Effector CD4-positive, alpha-beta T cell (primary cell): ENCODE measurements at regions not wholly inside any gene's neighbourhood (a gene's known extent, or its start where the extent isn't known, plus 50 kb on each side); places are given as distances from the start of the nearest gene placed in this dataset.

ENCODE experiments used
- DNase-seq: peaks from one replicate; pipeline ENCODE4 v3.0.0-alpha.2; 2020

DNA sequence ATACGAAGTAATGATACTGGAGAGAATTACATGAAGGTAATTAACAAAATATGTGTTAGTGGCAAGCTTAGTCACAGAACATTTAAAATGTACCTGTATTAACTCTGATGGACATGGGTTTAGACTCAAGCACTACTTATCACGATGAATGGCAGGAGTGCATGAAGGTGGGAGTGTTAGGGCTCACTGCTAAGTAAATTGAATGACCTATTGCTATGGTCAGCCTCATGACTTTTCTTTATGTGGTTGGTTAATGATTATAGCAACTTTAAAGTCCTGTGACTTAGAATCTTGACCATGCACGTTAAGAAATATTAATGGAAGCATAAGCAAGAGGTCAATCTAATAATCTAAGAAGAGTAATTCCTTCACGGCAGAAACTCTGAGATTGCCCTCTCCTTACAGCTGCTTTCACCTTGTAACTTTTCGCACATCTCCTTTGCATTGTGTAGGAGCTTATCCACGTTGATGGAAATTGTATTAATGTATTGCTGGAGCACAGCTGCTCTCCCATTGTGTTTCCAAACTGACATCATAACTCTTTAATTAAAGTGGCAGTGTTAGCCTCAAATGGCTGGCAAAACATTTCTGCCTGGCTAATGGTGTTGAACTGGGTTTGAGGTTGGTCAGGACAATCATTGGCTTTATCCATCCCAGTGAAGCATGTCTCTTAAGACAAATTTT is 114.5 kb downstream of the RXFP2 start:
- DNase-seq = no peak

GRCh38 chr13:31859571-31859970 is 120.2 kb downstream of the RXFP2 start:
- no peak for DNase-seq

DNA sequence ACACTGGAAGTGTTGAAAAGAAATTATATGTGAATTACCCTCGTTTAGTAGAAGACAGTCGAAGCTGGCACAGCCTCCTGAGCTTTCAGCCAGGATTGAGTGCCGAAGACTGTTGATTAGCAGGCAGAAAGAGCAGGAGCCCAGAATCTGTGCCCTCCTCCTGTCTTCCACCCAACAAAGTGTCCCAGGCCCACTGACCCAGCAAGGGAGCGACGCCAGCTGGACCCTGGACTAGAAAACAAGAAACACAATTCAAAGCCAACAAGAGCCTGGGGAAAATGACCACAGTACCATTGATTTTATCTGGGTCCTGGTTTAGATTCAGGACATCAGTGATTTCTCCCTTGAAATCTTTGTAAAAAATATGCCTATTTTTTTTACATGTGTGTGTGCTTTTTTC is 120.7 kb downstream of the RXFP2 start:
- DNase-seq = no peak

DNA sequence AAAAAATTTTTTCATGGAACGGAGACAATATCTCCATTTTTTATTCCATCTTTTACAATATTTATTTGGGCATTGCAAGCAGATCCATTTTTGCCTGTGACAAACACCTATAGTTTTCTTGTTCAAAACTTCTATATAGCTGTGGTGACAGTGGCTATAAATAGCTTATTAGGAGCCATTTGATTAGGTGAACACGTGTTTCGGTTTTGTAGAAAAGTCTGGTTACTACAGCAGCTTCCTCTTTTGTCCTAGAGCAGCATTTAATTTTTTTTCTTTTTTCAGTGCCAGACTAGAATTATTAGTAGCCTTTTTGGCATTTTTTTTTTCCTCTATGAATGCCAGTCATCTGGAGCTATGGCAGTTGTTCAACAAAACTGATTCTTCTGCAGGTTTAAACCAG is 123.5 kb downstream of the RXFP2 start:
- DNase-seq = no peak

DNA sequence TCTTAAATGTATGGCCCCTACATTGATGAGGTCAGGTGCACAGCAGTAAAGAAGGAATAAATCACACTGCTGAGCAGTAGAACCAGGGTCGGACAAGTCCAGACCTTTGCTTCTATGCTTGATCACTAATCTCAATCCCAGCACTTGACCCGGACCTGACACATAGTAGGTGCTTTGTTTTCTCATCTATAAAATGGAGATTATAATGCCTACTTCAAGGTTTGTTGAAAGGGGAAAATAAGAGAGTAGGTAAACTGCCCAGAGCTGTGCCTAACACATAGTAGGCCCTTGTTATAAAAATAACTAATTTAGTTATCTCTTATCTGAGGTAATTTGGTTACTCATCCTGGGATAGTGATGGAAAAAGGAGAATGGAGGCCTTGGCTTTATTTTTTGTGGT is 125.0 kb downstream of the RXFP2 start:
- no peak for DNase-seq

DNA sequence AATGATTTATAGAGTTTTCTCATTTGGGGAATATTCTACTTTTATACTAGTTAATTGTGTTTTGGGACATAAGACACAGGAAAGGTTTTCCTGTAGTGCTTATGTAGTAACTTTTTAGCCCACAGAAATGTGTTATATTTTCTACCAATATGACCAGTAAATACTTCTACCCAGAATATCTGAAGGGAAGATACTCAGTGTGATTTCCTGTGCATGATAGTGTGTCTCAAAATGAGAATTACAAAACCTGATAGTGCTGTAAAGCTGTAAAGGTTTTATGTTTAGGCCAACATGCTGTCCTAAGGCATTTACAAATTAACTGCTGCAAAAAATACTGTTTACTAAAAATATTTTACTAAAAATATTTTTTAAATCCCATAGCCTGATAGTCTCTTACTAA is 126.8 kb downstream of the RXFP2 start:
- no peak for DNase-seq

- no peak for DNase-seq
Measured at GRCh38 chr13:31867709-31868108, 128.4 kb downstream of the RXFP2 start.

DNA sequence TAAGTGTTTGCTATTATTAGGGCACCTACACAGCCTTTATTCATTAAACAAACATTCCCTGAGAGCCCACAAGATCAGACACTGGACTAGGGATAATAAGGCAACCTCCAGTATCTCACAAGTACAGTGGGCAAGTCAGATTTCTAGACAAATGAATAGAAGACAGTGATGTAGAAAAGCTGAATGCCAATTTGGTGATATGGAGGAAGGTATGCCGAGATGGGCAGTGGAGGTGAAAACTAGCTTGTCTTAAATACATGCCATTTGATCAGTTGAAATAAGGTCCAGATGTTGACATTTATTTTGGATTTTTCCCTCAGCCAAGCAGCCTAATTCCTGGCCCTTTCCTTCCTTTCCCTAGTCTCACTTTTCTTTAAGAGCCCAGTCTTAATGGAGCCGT is 130.3 kb downstream of the RXFP2 start:
- no peak for DNase-seq

- DNase-seq = no peak
Measured at GRCh38 chr13:31870511-31870910, 131.2 kb downstream of the RXFP2 start.

- no peak for DNase-seq
Measured at GRCh38 chr13:31873145-31873544, 133.8 kb downstream of the RXFP2 start.

GRCh38 chr13:31875134-31875533 is 135.8 kb downstream of the RXFP2 start:
- no peak for DNase-seq

DNA sequence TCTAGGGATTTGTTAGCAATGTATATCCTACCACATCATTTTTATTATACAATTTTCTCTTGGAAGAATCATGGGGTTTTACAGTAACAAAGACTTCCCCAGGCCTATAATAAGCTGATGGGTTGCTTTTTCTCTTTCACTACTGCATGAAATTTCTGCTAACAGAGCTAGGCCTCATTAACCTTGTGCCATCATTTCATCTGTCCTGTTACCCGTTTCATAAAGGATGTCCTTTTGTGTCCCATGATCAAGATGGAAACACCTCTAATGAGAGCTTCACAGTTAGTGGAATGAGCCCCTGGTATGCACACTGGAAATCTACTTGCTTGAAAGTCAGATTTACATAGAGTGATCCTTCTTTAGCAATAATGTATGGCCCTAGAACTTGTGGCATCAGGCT is 138.7 kb downstream of the RXFP2 start:
- no peak for DNase-seq

GRCh38 chr13:31878495-31878894 is 139.2 kb downstream of the RXFP2 start:
- DNase-seq = no peak

DNA sequence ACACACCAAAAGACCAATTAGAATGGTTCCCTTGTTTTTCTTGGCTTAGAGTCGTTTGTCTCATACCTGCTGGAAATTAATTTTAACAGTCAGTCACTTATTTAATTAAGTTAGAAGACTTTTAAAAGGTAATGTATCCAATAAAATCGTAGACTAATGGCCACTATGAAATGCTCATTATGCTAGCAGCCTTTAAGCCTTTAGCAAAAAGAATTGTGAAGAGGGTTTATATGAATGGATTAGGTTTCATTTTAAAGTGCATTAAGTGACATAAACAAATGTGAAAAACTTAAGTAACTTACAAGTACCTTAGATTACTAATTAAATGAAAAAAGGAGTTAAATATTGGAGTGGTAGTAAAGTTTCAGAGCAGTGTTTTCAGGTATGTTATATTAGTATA is 139.6 kb downstream of the RXFP2 start:
- no peak for DNase-seq

DNA sequence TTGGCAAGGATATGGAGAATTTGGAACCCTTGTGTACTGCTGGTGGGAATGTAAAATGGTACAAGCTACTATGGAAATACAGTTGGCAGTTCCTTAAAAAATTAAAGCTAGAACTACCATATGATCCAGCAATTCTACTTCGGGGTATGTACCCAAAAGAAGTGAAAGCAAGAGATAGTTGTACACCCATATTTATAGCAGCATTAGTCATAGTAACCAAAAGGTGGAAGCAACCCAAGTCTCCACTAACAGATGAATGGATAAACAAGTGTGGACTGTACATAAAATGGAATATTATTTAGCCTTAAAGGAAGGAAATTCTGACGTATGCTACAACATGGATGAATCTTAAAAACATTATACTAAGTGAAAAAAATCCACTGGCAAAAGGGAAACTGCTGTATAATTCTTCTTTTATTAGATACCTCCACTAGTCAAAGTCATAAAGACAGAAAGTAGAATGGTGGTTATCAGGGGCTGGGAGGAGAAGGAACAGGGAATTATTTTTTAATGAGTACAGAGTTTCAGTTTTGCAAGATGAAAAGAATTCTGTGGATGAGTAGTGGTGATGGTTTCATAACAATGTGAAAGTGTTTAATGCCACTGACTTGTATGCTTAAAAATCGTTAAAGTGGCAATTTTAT is 141.6 kb downstream of the RXFP2 start:
- DNase-seq = no peak

DNA sequence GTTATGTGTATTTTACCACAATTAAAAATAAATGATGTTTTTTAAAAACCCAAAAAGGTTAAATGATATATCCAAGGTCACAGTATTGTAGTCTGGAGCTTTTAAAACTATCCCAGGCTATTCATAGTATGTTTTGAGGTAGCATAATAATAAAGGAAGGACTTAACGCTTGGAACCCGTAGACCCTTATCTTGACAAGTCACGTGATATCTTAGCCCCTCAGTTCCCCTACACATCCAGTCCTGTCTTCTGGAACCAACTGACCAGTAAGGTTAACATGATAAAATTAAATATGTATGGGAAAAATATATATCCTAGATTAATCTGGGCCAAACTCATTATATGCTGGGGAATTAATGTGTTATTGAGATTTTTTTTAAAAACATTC is 142.2 kb downstream of the RXFP2 start:
- DNase-seq = no peak

- DNase-seq = no peak
Measured at GRCh38 chr13:31882794-31883193, 143.5 kb downstream of the RXFP2 start.

DNA sequence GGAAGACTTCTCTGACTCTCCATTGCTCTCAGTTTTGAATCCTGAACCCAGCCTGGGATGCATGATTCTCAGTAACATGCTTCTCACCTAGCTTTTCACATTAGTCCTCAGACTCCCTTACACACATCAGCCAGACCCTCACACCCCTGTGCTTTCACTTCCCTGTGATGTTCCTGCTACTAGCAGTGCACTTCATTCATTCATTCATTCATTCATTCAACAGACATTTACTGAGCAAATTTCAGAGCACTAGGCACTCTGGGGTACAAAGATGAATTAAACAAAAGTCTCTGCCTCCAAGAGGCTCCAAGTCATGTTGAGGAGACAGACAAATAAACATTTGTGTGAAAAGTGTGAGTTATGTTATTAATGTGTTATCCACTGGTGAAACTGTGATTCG is 145.2 kb downstream of the RXFP2 start:
- DNase-seq = no peak

DNA sequence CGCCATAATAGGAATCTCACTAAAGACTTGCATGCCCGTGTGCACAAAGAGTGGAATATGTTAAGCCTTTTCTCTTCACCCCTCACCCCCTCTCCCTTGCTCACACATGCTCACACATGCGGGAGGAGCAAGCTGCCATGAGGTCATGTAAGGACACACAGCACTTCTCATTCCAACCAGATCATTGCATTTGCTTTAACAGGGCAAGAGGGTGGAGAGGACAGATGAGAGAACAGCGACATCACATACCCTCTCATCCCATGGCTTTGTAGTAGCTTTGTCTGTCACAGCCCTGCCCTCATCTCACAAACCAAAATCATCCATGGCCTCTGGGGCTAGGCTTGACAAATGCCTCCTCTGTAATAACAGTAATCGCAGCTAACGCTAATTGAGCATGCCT is 145.6 kb upstream of the FRY start:
- DNase-seq = no peak

DNA sequence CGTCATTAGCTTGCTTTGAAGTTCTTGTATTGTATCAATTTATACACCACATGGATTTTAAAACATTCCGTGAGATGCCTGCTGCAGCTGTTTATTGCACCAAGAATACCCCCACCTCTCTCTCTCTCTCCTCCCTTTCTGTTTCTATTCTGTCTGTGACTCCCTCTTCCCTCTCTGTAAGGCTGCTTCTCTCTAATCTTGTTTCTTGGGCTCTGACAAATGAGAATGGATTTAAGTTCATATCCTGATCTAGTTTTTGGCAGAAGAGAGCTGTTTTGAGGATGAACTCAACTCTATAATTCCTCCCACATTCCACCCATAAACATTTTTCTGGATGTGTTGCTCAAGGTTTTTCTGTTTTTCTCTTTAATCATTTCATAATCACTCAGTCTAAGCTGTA is 144.3 kb upstream of the FRY start:
- DNase-seq = no peak

GRCh38 chr13:31890946-31891345 is 140.6 kb upstream of the FRY start:
- no peak for DNase-seq

- no peak for DNase-seq
Measured at GRCh38 chr13:31891472-31891871, 140.1 kb upstream of the FRY start.

DNA sequence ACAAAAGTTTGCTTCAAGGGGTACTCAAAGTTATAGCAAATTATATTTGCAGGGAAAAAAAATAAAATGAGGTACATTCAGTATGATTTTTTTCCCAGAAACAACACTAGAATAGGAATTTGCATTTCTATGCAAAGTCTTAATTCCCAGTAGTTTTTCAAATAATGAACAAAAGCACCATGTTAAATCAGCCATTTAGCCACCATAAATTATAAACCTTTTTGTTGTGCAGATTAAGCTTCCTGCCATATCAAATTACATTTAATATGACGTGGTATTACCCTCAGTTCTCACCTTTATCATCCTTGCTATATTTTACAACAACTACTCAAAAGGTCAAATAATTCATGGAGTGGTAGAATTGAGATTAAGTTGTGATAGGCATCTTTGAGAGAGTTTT is 136.6 kb upstream of the FRY start:
- DNase-seq = no peak

- DNase-seq = no peak
Measured at GRCh38 chr13:31895691-31896090, 135.9 kb upstream of the FRY start.

DNA sequence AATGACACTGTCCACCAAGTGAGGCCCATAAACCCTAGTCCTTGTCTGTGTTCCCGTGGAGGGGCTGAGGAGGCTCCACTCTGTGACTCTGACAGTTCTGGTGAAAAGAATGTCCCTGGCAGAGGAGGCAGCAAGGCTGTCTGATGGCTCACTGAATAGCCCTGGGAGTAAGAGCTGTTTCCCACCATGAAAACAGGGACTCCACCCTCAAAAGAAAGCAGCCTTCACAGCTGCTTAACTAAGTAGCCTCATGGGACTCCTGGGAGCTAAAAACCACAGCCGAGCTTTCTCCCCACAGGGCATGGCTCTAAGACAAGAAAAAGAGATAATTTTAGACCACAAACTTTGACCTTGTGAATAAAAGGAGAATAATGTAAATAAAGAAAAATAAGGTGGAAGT is 135.1 kb upstream of the FRY start:
- DNase-seq = no peak
